IMR-90 (cell line): ENCODE measurements at regions not wholly inside any gene's neighbourhood (a gene's known extent, or its start where the extent isn't known, plus 50 kb on each side); places are given as distances from the start of the nearest gene placed in this dataset.

Experiments used
- ATAC-seq: fragments of 200-7000 bp; cut with Tn5 transposase; 2 replicates; pipeline ENCODE4 v1.9.1; 2020; ENCODE audit warnings: low read depth, mild to moderate bottlenecking, moderate library complexity
- BruUV-seq: library from RNA; stranded (reverse); fragments of 400-500 nt; replicated peaks from 2 replicates; lab custom pipeline; 2021; lab: Mats Ljungman, UMichigan
- CTCF ChIA-PET: fragments of 300-600 bp; formaldehyde crosslinking; extraction: SDS; loops from one replicate; lab custom pipeline; 2021; ENCODE audit warnings: antibody characterized with exemption; lab: Yijun Ruan, JAX
- POLR2A ChIA-PET: fragments of 300-600 bp; sonication (Branson Sonifier 250); formaldehyde crosslinking; loops from one replicate; lab custom pipeline; 2022; ENCODE audit warnings: antibody characterized with exemption; ENCODE audit not compliant: unreplicated experiment; lab: Charles Lee
- DNase-seq: peaks from one replicate; pipeline ENCODE4 v3.0.0; 2013
- H2AFZ ChIP-seq: replicated peaks from 2 replicates; pipeline ENCODE3; 2013; ENCODE audit warnings: low read length, mild to moderate bottlenecking; ENCODE audit not compliant: poor library complexity
- H2AK5ac ChIP-seq: 2 replicates; pipeline ENCODE4 v1.6.1; 2013; ENCODE audit warnings: low read depth, low read length, inconsistent platforms
- H2AK9ac ChIP-seq: replicated peaks from 2 replicates; pipeline ENCODE3; 2013; ENCODE audit warnings: mild to moderate bottlenecking, low read depth, low read length, moderate library complexity; ENCODE audit not compliant: poor library complexity
- H2BK120ac ChIP-seq: 2 replicates; pipeline ENCODE4 v1.6.1; 2013; ENCODE audit warnings: low read depth, low read length, inconsistent platforms
- H2BK15ac ChIP-seq: 3 replicates; pipeline ENCODE4 v1.6.1; 2013; ENCODE audit warnings: low read depth, low read length, inconsistent platforms
- H2BK20ac ChIP-seq: 2 replicates; pipeline ENCODE4 v1.6.1; 2013; ENCODE audit warnings: low read depth, mild to moderate bottlenecking, inconsistent platforms, low read length, moderate library complexity
- H2BK5ac ChIP-seq: 2 replicates; pipeline ENCODE4 v1.6.1; 2013; ENCODE audit warnings: mild to moderate bottlenecking, low read depth, low read length, inconsistent platforms; ENCODE audit not compliant: poor library complexity, severe bottlenecking
- H3K14ac ChIP-seq: replicated peaks from 2 replicates; pipeline ENCODE4 v1.6.1; 2013; ENCODE audit warnings: low read depth, low read length, inconsistent platforms
- H3K18ac ChIP-seq: 2 replicates; pipeline ENCODE4 v1.6.1; 2013; ENCODE audit warnings: low read depth, low read length, control low read depth
- H3K23ac ChIP-seq: 2 replicates; pipeline ENCODE4 v1.6.1; 2013; ENCODE audit warnings: low read depth, low read length, inconsistent platforms
- H3K27ac ChIP-seq: 2 replicates; pipeline ENCODE4 v1.5.1; 2013; ENCODE audit warnings: mild to moderate bottlenecking, control low read depth, low read length; ENCODE audit not compliant: insufficient read depth
- H3K27me3 ChIP-seq: 2 replicates; pipeline ENCODE4 v1.6.1; 2013; ENCODE audit warnings: low read length; ENCODE audit not compliant: control insufficient read depth, insufficient read depth
- H3K36me3 ChIP-seq: 2 replicates; pipeline ENCODE4 v1.6.1; 2013; ENCODE audit warnings: low read length, mixed read lengths; ENCODE audit not compliant: control insufficient read depth, insufficient read depth
- H3K4ac ChIP-seq: 2 replicates; pipeline ENCODE4 v1.6.1; 2013; ENCODE audit warnings: low read depth, low read length, inconsistent platforms
- H3K4me1 ChIP-seq: 2 replicates; pipeline ENCODE4 v1.6.1; 2013; ENCODE audit warnings: low read length, mixed read lengths; ENCODE audit not compliant: control insufficient read depth, insufficient read depth
- H3K4me2 ChIP-seq: 2 replicates; pipeline ENCODE4 v1.6.1; 2013; ENCODE audit warnings: low read depth, mild to moderate bottlenecking, control low read depth, low read length, moderate library complexity
- H3K4me3 ChIP-seq: 2 replicates; pipeline ENCODE4 v1.5.1; 2013; ENCODE audit warnings: low read depth, mild to moderate bottlenecking, control low read depth, low read length, moderate library complexity; ENCODE audit not compliant: insufficient read depth
- H3K56ac ChIP-seq: 2 replicates; pipeline ENCODE4 v1.6.1; 2013; ENCODE audit warnings: low read length, inconsistent platforms; ENCODE audit not compliant: insufficient read depth; ENCODE audit errors: extremely low read depth
- H3K79me1 ChIP-seq, 2 experiments: 2 replicates each; pipeline ENCODE4 v1.6.1; 2013; ENCODE audit warnings: low read length in 2 of 2, inconsistent platforms in 1 of 2, low read depth in 1 of 2
- H3K9ac ChIP-seq: 2 replicates; pipeline ENCODE4 v1.6.1; 2013; ENCODE audit warnings: low read depth, low read length, control low read depth
- H3K9me1 ChIP-seq: 2 replicates; pipeline ENCODE4 v1.6.1; 2013; ENCODE audit warnings: low read length, inconsistent platforms; ENCODE audit not compliant: insufficient read depth
- H3K9me3 ChIP-seq: 2 replicates; pipeline ENCODE4 v1.6.1; 2013; ENCODE audit warnings: low read length; ENCODE audit not compliant: control insufficient read depth, insufficient read depth
- H4K20me1 ChIP-seq: 2 replicates; pipeline ENCODE4 v1.6.1; 2013; ENCODE audit warnings: low read length, inconsistent platforms; ENCODE audit not compliant: insufficient read depth
- H4K5ac ChIP-seq: 2 replicates; pipeline ENCODE4 v1.6.1; 2013; ENCODE audit warnings: mild to moderate bottlenecking, low read depth, low read length, control low read depth
- H4K8ac ChIP-seq, 2 experiments: 2 replicates each; pipeline ENCODE4 v1.6.1; 2013; ENCODE audit warnings: low read depth in 2 of 2, low read length in 2 of 2, control low read depth in 1 of 2, inconsistent platforms in 1 of 2
- H4K91ac ChIP-seq: 2 replicates; pipeline ENCODE4 v1.6.1; 2013; ENCODE audit warnings: low read depth, low read length, inconsistent platforms; ENCODE audit not compliant: insufficient read depth
- CEBPB ChIP-seq: IDR thresholded peaks from 2 replicates; pipeline ENCODE4 v1.6.1; 2012; ENCODE audit warnings: low read depth, low read length, improper control_type of control experiment
- CHD1 ChIP-seq: IDR thresholded peaks from 2 replicates; pipeline ENCODE4 v1.6.1; 2012; ENCODE audit warnings: low read depth, low read length, improper control_type of control experiment
- CTCF ChIP-seq: conservative IDR thresholded peaks from 2 replicates; pipeline ENCODE4 v1.5.1; 2012; ENCODE audit warnings: mild to moderate bottlenecking, low read depth, low read length, improper control_type of control experiment
- ELK1 ChIP-seq: fragments of 150-350 bp; IDR thresholded peaks from 2 replicates; pipeline ENCODE4 v1.6.1; 2016; ENCODE audit warnings: low read depth, mild to moderate bottlenecking, low read length, moderate library complexity, borderline replicate concordance
- FOS ChIP-seq: fragments of 150-350 bp; IDR thresholded peaks from 2 replicates; pipeline ENCODE4 v1.6.1; 2016; ENCODE audit warnings: low read depth, low read length
- MAFK ChIP-seq: IDR thresholded peaks from 2 replicates; pipeline ENCODE4 v1.6.1; 2012; ENCODE audit warnings: low read depth, low read length, improper control_type of control experiment
- MXI1 ChIP-seq: IDR thresholded peaks from 2 replicates; pipeline ENCODE4 v1.6.1; 2012; ENCODE audit warnings: low read depth, mild to moderate bottlenecking, low read length, moderate library complexity, borderline replicate concordance
- NFE2L2 ChIP-seq: fragments of 150-350 bp; IDR thresholded peaks from 2 replicates; pipeline ENCODE4 v1.6.1; 2016; ENCODE audit warnings: low read depth, mild to moderate bottlenecking, low read length
- POLR2A ChIP-seq: IDR thresholded peaks from 2 replicates; pipeline ENCODE4 v1.6.1; 2012; ENCODE audit warnings: mild to moderate bottlenecking, low read depth, low read length
- RAD21 ChIP-seq: IDR thresholded peaks from 2 replicates; pipeline ENCODE4 v1.6.1; 2012; ENCODE audit warnings: low read length, improper control_type of control experiment
- RCOR1 ChIP-seq: IDR thresholded peaks from 2 replicates; pipeline ENCODE4 v1.6.1; 2012; ENCODE audit warnings: mild to moderate bottlenecking, low read length, improper control_type of control experiment; ENCODE audit not compliant: insufficient replicate concordance
- RFX5 ChIP-seq: IDR thresholded peaks from 2 replicates; pipeline ENCODE4 v1.8.0; 2012; ENCODE audit warnings: low read depth, mild to moderate bottlenecking, low read length, moderate library complexity
- SMC3 ChIP-seq: fragments of 150-350 bp; IDR thresholded peaks from 2 replicates; pipeline ENCODE4 v1.6.1; 2016; ENCODE audit warnings: low read depth, mild to moderate bottlenecking, antibody characterized with exemption, low read length, moderate library complexity
- WGBS, 2 experiments: methylation state at CpG; one replicate each; pipeline versions ENCODE4 v1.1.5 to v1.1.7; 2013; ENCODE audit warnings: missing lambda C conversion rate in 2 of 2; ENCODE audit not compliant: insufficient read length in 1 of 2; ENCODE audit errors: extremely low coverage in 2 of 2; 5-methylcytosine and 5-hydroxymethylcytosine counted together
- dilution Hi-C: fragments of 300-500 bp; cut with HindIII; formaldehyde crosslinking; loops from one replicate; pipeline ENCODE4 v1.14.3; 2018; ENCODE audit warnings: low sequenced_read_pairs; ENCODE audit not compliant: unreplicated experiment
- in situ Hi-C: fragments of 300-500 bp; cut with MboI; formaldehyde crosslinking; loops from 3 replicates; pipeline ENCODE4 v1.14.3; 2019; ENCODE audit warnings: low sequenced_read_pairs, inconsistent platforms, mixed read lengths
- intact Hi-C: fragments of 100-400 bp; cut with micrococcal nuclease; formaldehyde crosslinking; loops from 2 replicates; pipeline ENCODE4 v1.10.0; 2022

- in situ Hi-C loops (no loop called here), intact Hi-C loops (no loop called here), dilution Hi-C loops (no loop called here)
- no peak overlapping the region for H4K91ac ChIP-seq
- no peak overlapping the region for H2AK5ac ChIP-seq
- H3K4me1 ChIP-seq: no peaks in the 10 kb centered on the region
- CTCF ChIA-PET: no interaction called here
- H3K4me3 ChIP-seq: no peak overlapping the region
- no peak overlapping the region for H3K56ac ChIP-seq
- WGBS, 2 experiments: 87% methylated on average over 4 of the region's 5 CpGs; no CpG with 5 or more reads in 1 of the 2 experiments
- H3K9me3 ChIP-seq: peaks cover 10% of the 10 kb centered on the region; the same call in 1 of the 2 replicates
- no peaks in the 10 kb centered on the region for H3K79me1 ChIP-seq
- H2AFZ ChIP-seq: no peak overlapping the region
- H3K27ac ChIP-seq: no peak overlapping the region
- H2AK9ac ChIP-seq: no peak overlapping the region
- H3K4ac ChIP-seq: no peak overlapping the region
- no peaks in the 10 kb centered on the region for H3K36me3 ChIP-seq
- no peaks in the 10 kb centered on the region for H4K20me1 ChIP-seq
- no peaks in the 10 kb centered on the region for H3K9me1 ChIP-seq
- no peak overlapping the region for H2BK20ac ChIP-seq
- no peak for TF ChIP-seq ELK1
- TF ChIP-seq RFX5: no peak
- TF ChIP-seq CHD1: no peak
- no peak for TF ChIP-seq SMC3
- no peak for TF ChIP-seq CEBPB
- TF ChIP-seq NFE2L2: no peak
- TF ChIP-seq RAD21: no peak
- TF ChIP-seq CTCF: no peak
- no peak for TF ChIP-seq RCOR1
- TF ChIP-seq FOS: no peak
- TF ChIP-seq MAFK: no peak
- no peak for TF ChIP-seq POLR2A
- TF ChIP-seq MXI1: no peak
- H3K4me2 ChIP-seq: no peak overlapping the region
- H2BK15ac ChIP-seq: no peak overlapping the region
- DNase-seq (no peak), ATAC-seq (no peak)
- H2BK120ac ChIP-seq: no peak overlapping the region
- BruUV-seq: no TSS peak
- H4K5ac ChIP-seq: no peak overlapping the region
- POLR2A ChIA-PET: no interaction called here
- no peak overlapping the region for H4K8ac ChIP-seq
- H3K27me3 ChIP-seq: no peaks in the 10 kb centered on the region
- H3K9ac ChIP-seq: no peak overlapping the region
- no peak overlapping the region for H3K23ac ChIP-seq
- H3K14ac ChIP-seq: no peak overlapping the region
- H3K18ac ChIP-seq: no peak overlapping the region
- no peak overlapping the region for H2BK5ac ChIP-seq
These were observed 66.6 kb upstream of the MGMT start for GRCh38 chr10:129400426-129400825.
